Gastrocnemius medialis (tissue), 4 donors: ENCODE measurements at regions not wholly inside any gene's neighbourhood (a gene's known extent, or its start where the extent isn't known, plus 50 kb on each side); places are given as distances from the start of the nearest gene placed in this dataset.

Source experiments
- CTCF ChIP-seq, 5 experiments: fragments of 450-650 bp in 3 of 5; fragments of 200-600 bp in 2 of 5; sonication (generic) in 2 of 5; IDR thresholded peaks in 4 of 5; conservative IDR thresholded peaks in 1 of 5; 1 replicate in 4 of 5; 2 replicates in 1 of 5; pipeline ENCODE4 v1.5.1; 2016 to 2019; ENCODE audit warnings: antibody characterized with exemption in 5 of 5, mild to moderate bottlenecking in 3 of 5, moderate library complexity in 3 of 5
- POLR2A ChIP-seq, 2 donors: fragments of 450-650 bp; IDR thresholded peaks; one replicate each; pipeline ENCODE4 v1.6.1; 2017; ENCODE audit warnings: antibody characterized with exemption in 2 of 2, mild to moderate bottlenecking in 2 of 2, moderate library complexity in 2 of 2

- TF ChIP-seq CTCF (IDR thresholded peaks at IDR 0.05 in 4 of 5, conservative IDR thresholded peaks at IDR 0.05 in 1 of 5) (no peak), POLR2A (IDR thresholded peaks at IDR 0.05) (no peak)
These were observed 290.9 kb downstream of the SIPA1L2 start for GRCh38 chr1:232339073-232339472.
